Stimulated activated effector memory CD8-positive, alpha-beta T cell treated with anti-CD3 and anti-CD28 coated beads, Interleukin-12 subunit alpha, Interleukin-12 subunit beta, amount 100 ng/mL, for 72 hours (primary cell): ENCODE measurements at regions not wholly inside any gene's neighbourhood (a gene's known extent, or its start where the extent isn't known, plus 50 kb on each side); places are given as distances from the start of the nearest gene placed in this dataset.
A peak's percentile ranks its signal among the peaks of the same experiment; 100 is the strongest.

ENCODE experiments used
- ATAC-seq: fragments of 150-1000 bp; cut with Tn5 transposase; 2 replicates; pipeline ENCODE4 v1.10.0; 2021
- DNase-seq, 2 donors: peaks; one replicate each; pipeline ENCODE4 v3.0.0; 2021 to 2022; ENCODE audit warnings: low spot score in 2 of 2
- H3K27ac Mint-ChIP-seq: one replicate; pipeline ENCODE4 v1.8.0; 2022; ENCODE audit warnings: mild to moderate bottlenecking, mixed read lengths
- H3K36me3 Mint-ChIP-seq: one replicate; pipeline ENCODE4 v1.8.0; 2022; ENCODE audit warnings: mild to moderate bottlenecking, mixed read lengths
- H3K4me1 Mint-ChIP-seq: one replicate; pipeline ENCODE4 v1.8.0; 2022; ENCODE audit warnings: mixed read lengths
- H3K4me3 Mint-ChIP-seq: one replicate; pipeline ENCODE4 v1.8.0; 2022; ENCODE audit warnings: mild to moderate bottlenecking, mixed read lengths
- H3K9me3 Mint-ChIP-seq: one replicate; pipeline ENCODE4 v1.8.0; 2022; ENCODE audit warnings: mixed read lengths

- H3K9me3 Mint-ChIP-seq: no peaks in the 10 kb centered on the region
- no peaks in the 10 kb centered on the region for H3K4me1 Mint-ChIP-seq
- no peak overlapping the region for H3K27ac Mint-ChIP-seq
- no peak for ATAC-seq
- H3K4me3 Mint-ChIP-seq: no peak overlapping the region
- DNase-seq: no peak
- no peaks in the 10 kb centered on the region for H3K36me3 Mint-ChIP-seq
Observed at GRCh38 chr10:113294868-113295267, 258.0 kb upstream of the HABP2 start.

GRCh38 chr10:113297226-113297625, 255.6 kb upstream of the HABP2 start:
- H3K9me3 Mint-ChIP-seq: no peaks in the 10 kb centered on the region
- DNase-seq (no peak), ATAC-seq (no peak)
- no peaks in the 10 kb centered on the region for H3K36me3 Mint-ChIP-seq
- no peak overlapping the region for H3K4me3 Mint-ChIP-seq
- H3K27ac Mint-ChIP-seq: no peak overlapping the region
- H3K4me1 Mint-ChIP-seq: peaks cover 6% of the 10 kb centered on the region

GRCh38 chr10:113298616-113299015, 254.2 kb upstream of the HABP2 start:
- DNase-seq (no peak), ATAC-seq (no peak)
- H3K27ac Mint-ChIP-seq: no peak overlapping the region
- H3K36me3 Mint-ChIP-seq: no peaks in the 10 kb centered on the region
- H3K4me3 Mint-ChIP-seq: no peak overlapping the region
- peaks cover 6% of the 10 kb centered on the region for H3K4me1 Mint-ChIP-seq
- no peaks in the 10 kb centered on the region for H3K9me3 Mint-ChIP-seq

DNA sequence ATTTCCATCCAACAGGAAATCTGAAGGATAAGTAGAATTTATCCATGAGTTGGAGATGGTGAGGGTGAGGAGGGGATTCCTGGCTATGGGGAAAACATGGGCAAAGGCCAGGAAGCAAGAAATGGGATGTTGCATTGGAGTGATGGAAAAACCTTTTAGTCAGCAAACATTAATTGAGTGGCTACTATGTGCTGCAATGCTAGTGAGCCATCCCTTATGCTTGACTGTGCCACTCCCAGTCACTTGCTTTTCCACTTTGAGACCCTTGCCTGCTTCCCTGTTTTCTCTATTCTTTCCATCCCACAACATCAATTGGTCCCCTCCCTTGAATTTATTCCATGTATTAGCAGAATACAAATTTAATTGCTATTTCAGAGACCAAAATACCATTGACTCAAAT, 252.7 kb upstream of the HABP2 start:
- no peak for ATAC-seq
- DNase-seq: no peak
- Mint-ChIP-seq H3K4me3 (no peak overlapping the region), H3K4me1 (peaks cover 6% of the 10 kb centered on the region), H3K36me3 (no peaks in the 10 kb centered on the region), H3K27ac (no peak overlapping the region), H3K9me3 (no peaks in the 10 kb centered on the region)

DNA sequence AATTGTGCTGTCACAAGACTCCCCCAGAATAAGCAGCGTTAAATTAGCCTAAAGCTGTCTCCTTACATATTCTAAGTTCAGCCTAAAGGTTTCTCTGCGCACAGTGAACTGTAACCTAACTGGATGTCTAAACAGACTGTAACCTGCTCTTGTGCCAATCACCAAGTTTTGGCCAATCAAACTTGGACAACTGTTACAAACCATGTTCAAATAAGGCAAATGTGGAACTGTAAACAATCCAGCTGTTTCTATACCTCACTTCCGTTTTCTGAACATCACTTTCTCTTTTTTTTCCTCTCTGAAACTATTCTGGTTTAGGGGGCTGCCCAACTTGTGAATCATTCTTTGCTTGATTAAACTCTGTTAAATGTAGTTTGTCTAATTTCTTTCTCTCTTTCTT, 252.2 kb upstream of the HABP2 start:
- ATAC-seq (no peak), DNase-seq (no peak)
- no peaks in the 10 kb centered on the region for H3K9me3 Mint-ChIP-seq
- peaks cover 6% of the 10 kb centered on the region for H3K4me1 Mint-ChIP-seq
- H3K4me3 Mint-ChIP-seq: no peak overlapping the region
- no peaks in the 10 kb centered on the region for H3K36me3 Mint-ChIP-seq
- no peak overlapping the region for H3K27ac Mint-ChIP-seq

- no peak for ATAC-seq
- Mint-ChIP-seq H3K27ac (no peak overlapping the region), H3K36me3 (no peaks in the 10 kb centered on the region), H3K4me1 (peaks cover 6% of the 10 kb centered on the region), H3K9me3 (no peaks in the 10 kb centered on the region), H3K4me3 (no peak overlapping the region)
- DNase-seq: no peak
Observed at GRCh38 chr10:113301342-113301984, 251.4 kb upstream of the HABP2 start.

DNA sequence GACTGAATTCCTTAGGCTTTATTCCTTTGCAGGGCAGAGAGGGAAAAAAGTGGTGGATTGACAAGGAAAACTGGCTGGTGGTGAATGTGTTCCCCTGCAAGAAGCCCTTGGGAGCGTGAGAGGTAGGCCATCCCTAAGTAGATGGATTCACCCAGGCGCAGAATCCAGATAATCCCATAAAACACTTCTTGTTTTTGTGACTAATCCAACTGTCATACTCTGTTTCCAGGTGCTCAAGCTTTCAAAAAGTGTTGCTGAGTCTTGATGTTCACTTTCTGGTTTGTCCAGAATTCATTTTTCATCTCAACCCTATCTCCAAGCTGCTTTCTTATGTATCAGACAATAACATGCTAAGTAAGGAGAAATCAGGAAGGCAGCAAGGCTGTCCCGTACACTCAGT, 250.8 kb upstream of the HABP2 start:
- ATAC-seq: no peak
- Mint-ChIP-seq H3K9me3 (no peaks in the 10 kb centered on the region), H3K4me1 (peaks cover 6% of the 10 kb centered on the region), H3K27ac (no peak overlapping the region), H3K4me3 (no peak overlapping the region), H3K36me3 (no peaks in the 10 kb centered on the region)
- DNase-seq: no peak

GRCh38 chr10:113303544-113304146, 249.2 kb upstream of the HABP2 start:
- no peak overlapping the region for H3K27ac Mint-ChIP-seq
- no peak overlapping the region for H3K4me3 Mint-ChIP-seq
- H3K36me3 Mint-ChIP-seq: no peaks in the 10 kb centered on the region
- no peaks in the 10 kb centered on the region for H3K9me3 Mint-ChIP-seq
- DNase-seq: no peak
- ATAC-seq: no peak
- H3K4me1 Mint-ChIP-seq: peaks cover 6% of the 10 kb centered on the region

DNA sequence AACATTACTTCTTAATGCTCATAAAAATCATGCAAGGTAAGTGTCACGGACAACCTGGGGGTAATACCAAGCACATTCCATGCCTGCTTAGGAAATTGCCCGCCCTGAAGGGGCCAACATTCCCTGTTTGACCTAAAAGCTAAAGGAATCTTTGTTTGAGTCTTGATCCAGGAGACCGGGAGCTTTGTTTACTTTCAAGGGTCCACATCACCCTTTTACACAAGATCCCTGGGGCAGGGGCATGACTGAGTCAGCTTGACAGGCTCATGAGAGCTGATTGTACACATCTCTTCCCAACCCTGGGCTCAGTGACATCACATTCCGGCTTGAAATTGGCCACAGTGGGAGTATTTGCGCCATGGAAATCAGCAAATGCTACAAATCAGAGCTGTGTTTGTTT, 248.1 kb upstream of the HABP2 start:
- ATAC-seq (no peak), DNase-seq (no peak)
- no peak overlapping the region for H3K4me3 Mint-ChIP-seq
- H3K9me3 Mint-ChIP-seq: no peaks in the 10 kb centered on the region
- no peak overlapping the region for H3K27ac Mint-ChIP-seq
- no peaks in the 10 kb centered on the region for H3K36me3 Mint-ChIP-seq
- H3K4me1 Mint-ChIP-seq: peaks cover 6% of the 10 kb centered on the region

GRCh38 chr10:113305871-113306270, 247.0 kb upstream of the HABP2 start:
- ATAC-seq (peak; percentile 22), DNase-seq (no peak)
- Mint-ChIP-seq H3K36me3 (no peaks in the 10 kb centered on the region), H3K4me3 (no peak overlapping the region), H3K9me3 (no peaks in the 10 kb centered on the region), H3K4me1 (peaks cover 2% of the 10 kb centered on the region), H3K27ac (no peak overlapping the region)

GRCh38 chr10:113309791-113310190, 243.1 kb upstream of the HABP2 start:
- Mint-ChIP-seq H3K9me3 (no peaks in the 10 kb centered on the region), H3K27ac (no peak overlapping the region), H3K4me1 (no peaks in the 10 kb centered on the region), H3K36me3 (no peaks in the 10 kb centered on the region), H3K4me3 (no peak overlapping the region)
- DNase-seq (no peak), ATAC-seq (no peak)

- H3K36me3 Mint-ChIP-seq: no peaks in the 10 kb centered on the region
- no peak overlapping the region for H3K4me3 Mint-ChIP-seq
- H3K9me3 Mint-ChIP-seq: no peaks in the 10 kb centered on the region
- H3K4me1 Mint-ChIP-seq: no peaks in the 10 kb centered on the region
- DNase-seq (no peak), ATAC-seq (no peak)
- H3K27ac Mint-ChIP-seq: no peak overlapping the region
Observed at GRCh38 chr10:113310347-113310746, 242.5 kb upstream of the HABP2 start.

DNA sequence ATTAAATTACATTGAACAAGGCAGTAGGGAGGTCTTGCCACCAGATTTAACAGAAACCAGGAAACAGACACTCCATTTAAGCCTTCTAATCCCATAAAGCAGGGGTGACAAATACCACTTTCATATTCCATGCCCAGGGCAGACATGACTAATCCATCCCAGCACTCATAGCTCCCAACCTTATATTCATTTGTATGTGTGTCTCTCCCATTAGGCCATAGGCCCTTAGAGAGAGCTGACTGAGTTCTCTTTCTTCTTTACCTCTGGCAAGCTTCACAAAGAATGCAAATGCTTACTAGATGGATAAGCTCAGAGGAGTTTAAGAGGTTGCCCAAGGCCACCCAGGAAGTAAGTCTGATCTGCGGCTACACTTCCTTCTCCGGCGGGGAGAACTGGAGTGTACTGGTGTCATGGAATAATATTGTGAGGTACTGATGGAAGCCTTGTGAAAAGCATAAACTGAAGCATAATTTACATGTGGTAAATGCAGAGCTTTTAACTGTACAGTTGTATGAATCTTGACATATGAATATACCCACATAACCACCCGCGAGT, 239.7 kb upstream of the HABP2 start:
- ATAC-seq (no peak), DNase-seq (no peak)
- H3K4me3 Mint-ChIP-seq: no peak overlapping the region
- no peaks in the 10 kb centered on the region for H3K4me1 Mint-ChIP-seq
- no peak overlapping the region for H3K27ac Mint-ChIP-seq
- peaks cover 7% of the 10 kb centered on the region for H3K9me3 Mint-ChIP-seq
- H3K36me3 Mint-ChIP-seq: no peaks in the 10 kb centered on the region

DNA sequence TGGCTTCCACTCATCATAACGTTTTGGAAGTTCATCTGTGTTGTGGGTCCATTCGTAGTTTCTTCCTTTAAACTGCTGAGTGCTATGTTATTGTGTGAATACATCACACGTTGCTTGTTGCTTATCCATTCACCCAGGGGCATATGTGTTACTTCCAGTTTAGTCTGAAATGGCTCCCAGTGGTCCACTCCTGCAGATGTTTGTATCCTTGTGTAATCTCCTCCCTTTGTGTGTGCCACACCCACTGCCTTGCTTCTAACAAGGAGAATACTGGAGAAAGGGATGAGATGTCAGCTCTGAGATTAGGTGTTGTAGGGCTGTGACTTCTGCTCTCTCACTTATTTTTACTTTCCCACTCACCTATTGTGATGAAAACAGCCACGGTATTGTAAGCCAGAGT, 239.1 kb upstream of the HABP2 start:
- H3K27ac Mint-ChIP-seq: no peak overlapping the region
- DNase-seq (no peak), ATAC-seq (no peak)
- no peaks in the 10 kb centered on the region for H3K36me3 Mint-ChIP-seq
- peaks cover 7% of the 10 kb centered on the region for H3K9me3 Mint-ChIP-seq
- no peak overlapping the region for H3K4me3 Mint-ChIP-seq
- no peaks in the 10 kb centered on the region for H3K4me1 Mint-ChIP-seq

GRCh38 chr10:113316506-113316905, 236.3 kb upstream of the HABP2 start:
- H3K4me3 Mint-ChIP-seq: no peak overlapping the region
- no peak overlapping the region for H3K27ac Mint-ChIP-seq
- peaks cover 7% of the 10 kb centered on the region for H3K9me3 Mint-ChIP-seq
- H3K4me1 Mint-ChIP-seq: no peaks in the 10 kb centered on the region
- DNase-seq (no peak), ATAC-seq (no peak)
- H3K36me3 Mint-ChIP-seq: no peaks in the 10 kb centered on the region

DNA sequence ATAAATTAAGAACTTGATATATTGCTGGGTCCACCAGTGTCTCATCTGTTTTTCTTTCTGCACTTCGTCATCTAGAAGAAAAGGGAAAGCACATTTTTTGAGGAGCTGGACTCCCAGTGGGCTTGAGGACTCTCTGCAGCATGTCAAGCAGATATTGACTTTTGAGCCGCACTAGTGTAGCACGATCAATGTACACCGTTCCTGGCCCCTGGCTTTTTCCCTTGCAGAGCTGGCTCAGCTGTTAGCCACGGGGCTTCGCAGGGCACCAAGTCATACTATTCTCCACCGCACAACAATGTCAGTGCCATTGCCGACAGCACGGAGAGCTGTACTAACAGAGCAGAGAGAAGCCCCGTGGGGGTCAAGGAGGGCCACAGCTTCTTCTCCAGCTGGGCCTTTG, 235.4 kb upstream of the HABP2 start:
- Mint-ChIP-seq H3K36me3 (no peaks in the 10 kb centered on the region), H3K4me1 (no peaks in the 10 kb centered on the region), H3K9me3 (peaks cover 7% of the 10 kb centered on the region), H3K27ac (no peak overlapping the region), H3K4me3 (no peak overlapping the region)
- ATAC-seq (no peak), DNase-seq (no peak)
